ENCODE measurements at regions not wholly inside any gene's neighbourhood (a gene's known extent, or its start where the extent isn't known, plus 50 kb on each side); places are given as distances from the start of the nearest gene placed in this dataset.

GRCh38 chr2:67668538-67668937 is 271.4 kb downstream of the ETAA1 start:
- Histone ChIP-seq H3K36me3 (no peaks in the 10 kb centered on the region), H3K4me3 (no peak overlapping the region), H3K27me3 (replicated peaks) (no peaks in the 10 kb centered on the region), H3K27ac (no peak overlapping the region), H3K9me3 (replicated peaks) (0 out of 2 replicates have a peak, but pooled peaks cover 2% of the 10 kb centered on the region), H3K4me1 (replicated peaks) (no peaks in the 10 kb centered on the region; the same call in 1 of the 2 replicates)
- DNase-seq (ENCODE audit: low read depth in 1 of 2, low spot score in 2 of 2): no peak

- no peak overlapping the region for H3K27ac ChIP-seq
- no peak overlapping the region for H3K4me3 ChIP-seq
- no peaks in the 10 kb centered on the region for H3K27me3 ChIP-seq (replicated peaks)
- H3K36me3 ChIP-seq: no peaks in the 10 kb centered on the region
- H3K4me1 ChIP-seq (replicated peaks): no peaks in the 10 kb centered on the region; the same call in 1 of the 2 replicates
- 0 out of 2 replicates have a peak, but pooled peaks cover 2% of the 10 kb centered on the region for H3K9me3 ChIP-seq (replicated peaks)
- DNase-seq (ENCODE audit: low read depth in 1 of 2, low spot score in 2 of 2): no peak
Measured at GRCh38 chr2:67669168-67669567, 272.0 kb downstream of the ETAA1 start.

- H3K36me3 ChIP-seq: no peaks in the 10 kb centered on the region
- DNase-seq (ENCODE audit: low read depth in 1 of 2, low spot score in 2 of 2): no peak
- no peak overlapping the region for H3K27ac ChIP-seq
- no peaks in the 10 kb centered on the region; the same call in 1 of the 2 replicates for H3K4me1 ChIP-seq (replicated peaks)
- H3K9me3 ChIP-seq (replicated peaks): 0 out of 2 replicates have a peak, but pooled peaks cover 2% of the 10 kb centered on the region
- no peak overlapping the region for H3K4me3 ChIP-seq
- H3K27me3 ChIP-seq (replicated peaks): no peaks in the 10 kb centered on the region
Measured at GRCh38 chr2:67669766-67670165, 272.6 kb downstream of the ETAA1 start.

GRCh38 chr2:67670747-67671183 is 273.6 kb downstream of the ETAA1 start:
- 0 out of 2 replicates have a peak, but pooled peaks cover 2% of the 10 kb centered on the region for H3K9me3 ChIP-seq (replicated peaks)
- H3K27me3 ChIP-seq (replicated peaks): no peaks in the 10 kb centered on the region
- no peaks in the 10 kb centered on the region for H3K36me3 ChIP-seq
- no peak overlapping the region for H3K27ac ChIP-seq
- no peak for DNase-seq (ENCODE audit: low read depth in 1 of 2, low spot score in 2 of 2)
- no peak overlapping the region for H3K4me3 ChIP-seq
- H3K4me1 ChIP-seq (replicated peaks): no peaks in the 10 kb centered on the region; the same call in 1 of the 2 replicates

GRCh38 chr2:67671464-67672450 is 274.6 kb downstream of the ETAA1 start:
- Histone ChIP-seq H3K36me3 (no peaks in the 10 kb centered on the region), H3K9me3 (replicated peaks) (0 out of 2 replicates have a peak, but pooled peaks cover 2% of the 10 kb centered on the region), H3K4me3 (no peak overlapping the region), H3K27ac (no peak overlapping the region), H3K27me3 (replicated peaks) (no peaks in the 10 kb centered on the region), H3K4me1 (replicated peaks) (no peaks in the 10 kb centered on the region)
- DNase-seq (ENCODE audit: low read depth in 1 of 2, low spot score in 2 of 2): no peak

- no peaks in the 10 kb centered on the region for H3K27me3 ChIP-seq (replicated peaks)
- DNase-seq (ENCODE audit: low read depth in 1 of 2, low spot score in 2 of 2): no peak
- no peak overlapping the region for H3K4me3 ChIP-seq
Measured at GRCh38 chr2:67674668-67675067, 277.5 kb downstream of the ETAA1 start.

GRCh38 chr2:67684991-67685390 is 287.9 kb downstream of the ETAA1 start:
- no peak for DNase-seq (ENCODE audit: low read depth in 1 of 2, low spot score in 2 of 2)
- H3K4me1 ChIP-seq (replicated peaks): no peaks in the 10 kb centered on the region
- no peak overlapping the region for H3K4me3 ChIP-seq
- no peak overlapping the region for H3K27ac ChIP-seq
- H3K9me3 ChIP-seq (replicated peaks): no peaks in the 10 kb centered on the region
- no peaks in the 10 kb centered on the region for H3K36me3 ChIP-seq
- H3K27me3 ChIP-seq (replicated peaks): no peaks in the 10 kb centered on the region

More at GRCh38 chr2:67674668-67675067, 277.5 kb downstream of the ETAA1 start:
- 0 out of 2 replicates have a peak, but pooled peaks cover 2% of the 10 kb centered on the region for H3K9me3 ChIP-seq (replicated peaks)
- no peaks in the 10 kb centered on the region for H3K36me3 ChIP-seq
- H3K4me1 ChIP-seq (replicated peaks): no peaks in the 10 kb centered on the region
- H3K27ac ChIP-seq: no peak overlapping the region

- Histone ChIP-seq H3K9me3 (replicated peaks) (no peaks in the 10 kb centered on the region), H3K4me1 (replicated peaks) (no peaks in the 10 kb centered on the region), H3K27me3 (replicated peaks) (no peaks in the 10 kb centered on the region), H3K36me3 (no peaks in the 10 kb centered on the region), H3K27ac (no peak overlapping the region), H3K4me3 (no peak overlapping the region)
- no peak for DNase-seq (ENCODE audit: low read depth in 1 of 2, low spot score in 2 of 2)
Measured at GRCh38 chr2:67686254-67686653, 289.1 kb downstream of the ETAA1 start.

GRCh38 chr2:67689186-67689585 is 292.1 kb downstream of the ETAA1 start:
- Histone ChIP-seq H3K36me3 (no peaks in the 10 kb centered on the region), H3K4me1 (replicated peaks) (no peaks in the 10 kb centered on the region), H3K4me3 (no peak overlapping the region), H3K27me3 (replicated peaks) (no peaks in the 10 kb centered on the region), H3K27ac (no peak overlapping the region), H3K9me3 (replicated peaks) (no peaks in the 10 kb centered on the region)
- DNase-seq (ENCODE audit: low read depth in 1 of 2, low spot score in 2 of 2): no peak

- H3K4me3 ChIP-seq: no peak overlapping the region
- no peaks in the 10 kb centered on the region for H3K27me3 ChIP-seq (replicated peaks)
- H3K9me3 ChIP-seq (replicated peaks): no peaks in the 10 kb centered on the region
- no peak for DNase-seq (ENCODE audit: low read depth in 1 of 2, low spot score in 2 of 2)
- H3K36me3 ChIP-seq: no peaks in the 10 kb centered on the region
- no peaks in the 10 kb centered on the region for H3K4me1 ChIP-seq (replicated peaks)
- no peak overlapping the region for H3K27ac ChIP-seq
Measured at GRCh38 chr2:67689651-67690050, 292.5 kb downstream of the ETAA1 start.

- H3K4me1 ChIP-seq (replicated peaks): no peaks in the 10 kb centered on the region
- no peak overlapping the region for H3K4me3 ChIP-seq
- no peaks in the 10 kb centered on the region for H3K27me3 ChIP-seq (replicated peaks)
- H3K36me3 ChIP-seq: no peaks in the 10 kb centered on the region
- H3K9me3 ChIP-seq (replicated peaks): no peaks in the 10 kb centered on the region
- no peak for DNase-seq (ENCODE audit: low read depth in 1 of 2, low spot score in 2 of 2)
- H3K27ac ChIP-seq: no peak overlapping the region
Measured at GRCh38 chr2:67694445-67694844, 297.3 kb downstream of the ETAA1 start.

- Histone ChIP-seq H3K36me3 (no peaks in the 10 kb centered on the region), H3K27me3 (replicated peaks) (0 out of 2 replicates have a peak, but pooled peaks cover 6% of the 10 kb centered on the region), H3K9me3 (replicated peaks) (no peaks in the 10 kb centered on the region), H3K27ac (no peak overlapping the region), H3K4me3 (no peak overlapping the region), H3K4me1 (replicated peaks) (no peaks in the 10 kb centered on the region)
- DNase-seq (ENCODE audit: low read depth in 1 of 2, low spot score in 2 of 2): no peak
Measured at GRCh38 chr2:67701011-67701410, 303.9 kb downstream of the ETAA1 start.

- H3K27ac ChIP-seq: no peak overlapping the region
- no peaks in the 10 kb centered on the region for H3K36me3 ChIP-seq
- H3K4me1 ChIP-seq (replicated peaks): no peaks in the 10 kb centered on the region
- H3K9me3 ChIP-seq (replicated peaks): no peaks in the 10 kb centered on the region
- no peak overlapping the region for H3K4me3 ChIP-seq
- H3K27me3 ChIP-seq (replicated peaks): 0 out of 2 replicates have a peak, but pooled peaks cover 6% of the 10 kb centered on the region
- DNase-seq (ENCODE audit: low read depth in 1 of 2, low spot score in 2 of 2): no peak
Measured at GRCh38 chr2:67702284-67702683, 305.2 kb downstream of the ETAA1 start.

GRCh38 chr2:67702937-67703336 is 305.8 kb downstream of the ETAA1 start:
- Histone ChIP-seq H3K36me3 (no peaks in the 10 kb centered on the region), H3K27me3 (replicated peaks) (0 out of 2 replicates have a peak, but pooled peaks cover 6% of the 10 kb centered on the region), H3K27ac (no peak overlapping the region), H3K4me3 (no peak overlapping the region), H3K4me1 (replicated peaks) (no peaks in the 10 kb centered on the region), H3K9me3 (replicated peaks) (no peaks in the 10 kb centered on the region)
- DNase-seq (ENCODE audit: low read depth in 1 of 2, low spot score in 2 of 2): no peak

Data from SJSA1 (cell line).